OCI-LY3 (cell line): ENCODE measurements at regions not wholly inside any gene's neighbourhood (a gene's known extent, or its start where the extent isn't known, plus 50 kb on each side); places are given as distances from the start of the nearest gene placed in this dataset.

Source experiments
- EZH2phosphoT487 ChIP-seq: fragments of 200-600 bp; shearing (Covaris generic); IDR thresholded peaks from 2 replicates; pipeline ENCODE4 v1.6.1; 2018; ENCODE audit warnings: antibody characterized with exemption, mixed run types, low read depth
- TF ChIP-seq, protein P1 (sequence below): fragments of 200-600, 300-600 bp; sonication (generic); IDR thresholded peaks from 2 replicates; pipeline ENCODE4 v1.5.1; 2014; ENCODE audit warnings: antibody characterized with exemption, low read length, low read depth

DNA sequence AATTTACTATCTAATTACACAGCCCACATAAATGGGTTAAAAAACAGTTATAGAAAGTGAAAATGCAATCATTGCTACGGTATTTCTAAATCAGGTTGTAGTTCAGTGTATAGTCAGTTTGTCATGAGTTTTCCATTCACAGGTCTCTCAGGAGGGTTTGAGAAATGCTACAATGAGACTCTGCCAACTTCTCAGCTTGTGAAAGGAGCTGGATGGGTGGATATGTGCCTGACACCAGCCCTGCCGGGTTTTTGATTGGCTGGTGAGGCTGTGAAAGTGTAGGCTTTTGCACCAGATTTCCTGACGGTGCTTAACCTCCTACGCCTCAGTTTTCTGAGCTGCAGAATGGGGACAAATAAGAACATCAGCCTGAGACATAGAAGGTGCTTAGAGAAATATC, 102.6 kb upstream of the SMIM21 start:
- TF ChIP-seq, protein P1, sequence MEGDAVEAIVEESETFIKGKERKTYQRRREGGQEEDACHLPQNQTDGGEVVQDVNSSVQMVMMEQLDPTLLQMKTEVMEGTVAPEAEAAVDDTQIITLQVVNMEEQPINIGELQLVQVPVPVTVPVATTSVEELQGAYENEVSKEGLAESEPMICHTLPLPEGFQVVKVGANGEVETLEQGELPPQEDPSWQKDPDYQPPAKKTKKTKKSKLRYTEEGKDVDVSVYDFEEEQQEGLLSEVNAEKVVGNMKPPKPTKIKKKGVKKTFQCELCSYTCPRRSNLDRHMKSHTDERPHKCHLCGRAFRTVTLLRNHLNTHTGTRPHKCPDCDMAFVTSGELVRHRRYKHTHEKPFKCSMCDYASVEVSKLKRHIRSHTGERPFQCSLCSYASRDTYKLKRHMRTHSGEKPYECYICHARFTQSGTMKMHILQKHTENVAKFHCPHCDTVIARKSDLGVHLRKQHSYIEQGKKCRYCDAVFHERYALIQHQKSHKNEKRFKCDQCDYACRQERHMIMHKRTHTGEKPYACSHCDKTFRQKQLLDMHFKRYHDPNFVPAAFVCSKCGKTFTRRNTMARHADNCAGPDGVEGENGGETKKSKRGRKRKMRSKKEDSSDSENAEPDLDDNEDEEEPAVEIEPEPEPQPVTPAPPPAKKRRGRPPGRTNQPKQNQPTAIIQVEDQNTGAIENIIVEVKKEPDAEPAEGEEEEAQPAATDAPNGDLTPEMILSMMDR, result no peak
- no peak for TF ChIP-seq EZH2phosphoT487
